Thyroid gland (tissue), 4 donors: ENCODE measurements at regions not wholly inside any gene's neighbourhood (a gene's known extent, or its start where the extent isn't known, plus 50 kb on each side); places are given as distances from the start of the nearest gene placed in this dataset.

ENCODE experiments used
- DNase-seq, 2 donors: peaks; one replicate each; pipeline ENCODE4 v3.0.0-alpha.2; 2019
- H3K27ac ChIP-seq, 3 donors: fragments of 200-600 bp; sonication (generic); 1 replicate in 2 of 3; 2 replicates in 1 of 3; pipeline ENCODE4 v1.5.1; 2016 to 2019; ENCODE audit warnings: mild to moderate bottlenecking in 1 of 3, moderate library complexity in 1 of 3
- H3K27me3 ChIP-seq: fragments of 200-600 bp; sonication (generic); one replicate; pipeline ENCODE4 v1.5.1; 2019
- H3K36me3 ChIP-seq, 2 donors: fragments of 200-600 bp; sonication (generic); one replicate each; pipeline ENCODE4 v1.5.1; 2016 to 2019
- H3K4me1 ChIP-seq, 2 donors: fragments of 200-600 bp; sonication (generic); one replicate each; pipeline ENCODE4 v1.5.1; 2017 to 2019
- H3K4me3 ChIP-seq, 3 donors: fragments of 200-600 bp; sonication (generic); replicated peaks in 1 of 3; 1 replicate in 2 of 3; 2 replicates in 1 of 3; pipeline ENCODE4 v1.5.1; 2016; ENCODE audit warnings: mild to moderate bottlenecking in 1 of 3
- H3K9me3 ChIP-seq: fragments of 200-600 bp; sonication (generic); one replicate; pipeline ENCODE4 v1.5.1; 2017
- CTCF ChIP-seq, 6 experiments: fragments of 200-600 bp in 3 of 6; fragments of 450-650 bp in 3 of 6; sonication (generic) in 3 of 6; IDR thresholded peaks; one replicate each; pipeline ENCODE4 v1.5.1; 2016 to 2019; ENCODE audit warnings: antibody characterized with exemption in 6 of 6, mild to moderate bottlenecking in 2 of 6, inconsistent platforms in 1 of 6, moderate library complexity in 1 of 6
- POLR2A ChIP-seq, 2 donors: fragments of 450-650 bp; IDR thresholded peaks; one replicate each; pipeline ENCODE4 v1.6.1; 2017; ENCODE audit warnings: antibody characterized with exemption in 2 of 2, mild to moderate bottlenecking in 2 of 2, moderate library complexity in 1 of 2
- WGBS, 2 donors: methylation state at CpG; one replicate each; pipeline ENCODE4 v1.1.5; 2017; 5-methylcytosine and 5-hydroxymethylcytosine counted together
- intact Hi-C: fragments of 100-400 bp; cut with DNase I; formaldehyde crosslinking; loops from one replicate; pipeline ENCODE4 v1.15.1; 2023

- no peak for DNase-seq
- no peak overlapping the region for H3K27ac ChIP-seq
Observed at GRCh38 chr14:101368629-101369028, 192.7 kb upstream of the DIO3 start.

DNA sequence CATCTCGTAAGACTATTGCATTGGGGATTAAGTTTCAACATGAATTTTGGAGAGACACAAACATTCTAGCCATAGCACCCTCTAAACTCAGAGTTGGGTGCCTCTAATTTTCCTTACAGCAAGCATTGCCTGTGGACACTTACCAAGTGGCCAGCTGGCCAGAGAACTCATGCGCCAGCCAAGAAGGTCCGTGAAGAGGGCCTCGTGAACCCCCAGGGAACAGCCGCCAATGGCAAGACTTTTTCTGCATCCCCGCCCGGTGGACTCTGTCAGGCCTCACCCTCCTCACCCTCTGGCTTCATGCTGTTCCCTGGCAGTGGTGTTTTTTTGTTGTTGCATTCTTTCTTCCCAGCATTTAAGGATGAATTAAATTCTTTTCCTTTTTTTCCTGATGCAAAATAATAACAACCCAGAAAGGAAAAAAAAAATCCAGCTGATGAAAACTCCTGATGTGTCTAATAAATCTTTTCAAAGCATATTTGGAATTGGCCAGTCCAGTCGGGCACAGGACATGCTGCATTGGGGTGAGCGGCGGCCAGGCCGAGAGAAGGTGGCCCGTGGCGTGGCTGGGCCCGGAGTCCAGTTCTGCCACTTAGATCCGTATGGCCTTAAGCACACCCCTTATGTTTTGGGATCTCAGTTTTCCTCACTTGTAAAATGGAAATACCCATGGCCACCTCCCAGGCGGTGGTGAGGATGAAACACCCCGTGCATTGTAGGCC is 191.9 kb upstream of the DIO3 start:
- intact Hi-C loops: no loop called here
- TF ChIP-seq POLR2A (IDR thresholded peaks at IDR 0.05): no peak
- no peak for TF ChIP-seq CTCF (IDR thresholded peaks at IDR 0.05)
- Histone ChIP-seq H3K27me3 (no peaks in the 10 kb centered on the region), H3K36me3 (no peaks in the 10 kb centered on the region), H3K4me3 (no peak overlapping the region), H3K27ac (no peak overlapping the region), H3K9me3 (no peaks in the 10 kb centered on the region), H3K4me1 (peaks cover 0 to 6% of the 10 kb centered on the region in 2 donors)
- 85 to 87% methylated on average over 17 of the region's 17 CpGs for WGBS, 2 donors
- no peak for DNase-seq

More at GRCh38 chr14:101368629-101369028, 192.7 kb upstream of the DIO3 start:
- Histone ChIP-seq H3K4me3 (no peak overlapping the region), H3K4me1 (peaks cover 0 to 6% of the 10 kb centered on the region in 2 donors), H3K9me3 (no peaks in the 10 kb centered on the region), H3K36me3 (no peaks in the 10 kb centered on the region), H3K27me3 (no peaks in the 10 kb centered on the region)
- no peak for TF ChIP-seq CTCF (IDR thresholded peaks at IDR 0.05)
- 94 to 95% methylated on average over 6 of the region's 6 CpGs for WGBS, 2 donors
- intact Hi-C loops: no loop called here

DNA sequence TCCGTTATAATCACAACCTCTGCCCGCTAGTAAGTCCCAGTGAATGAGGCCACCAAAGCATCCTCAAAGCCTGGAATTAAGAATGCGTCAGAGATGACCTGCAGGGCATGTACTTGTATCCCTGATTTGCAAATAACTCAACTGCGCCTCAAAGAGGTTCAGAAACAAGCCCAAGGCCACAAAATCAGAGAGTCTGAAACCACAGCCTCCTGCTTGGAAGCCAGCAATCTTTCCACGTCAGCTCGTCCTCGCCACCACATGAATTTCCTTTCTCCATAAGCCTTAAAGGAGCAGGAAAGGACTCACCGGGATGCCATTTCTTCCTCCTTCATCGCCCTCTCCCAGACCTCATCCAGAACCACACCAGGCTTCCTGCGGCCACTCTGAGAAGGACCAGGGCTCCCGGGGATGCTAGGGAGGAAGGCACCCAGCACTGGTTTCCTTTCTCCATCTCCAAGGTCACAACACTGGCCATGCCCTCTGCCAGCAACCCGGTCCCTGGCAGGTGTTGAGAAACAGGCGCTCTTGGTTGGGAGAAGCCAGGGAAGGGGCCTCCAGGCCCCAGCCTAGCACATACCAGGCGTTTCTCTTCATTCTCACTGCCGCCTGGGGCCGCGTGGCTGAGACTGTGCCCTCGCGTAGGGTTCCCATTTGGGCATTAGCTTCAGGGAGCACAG is 191.2 kb upstream of the DIO3 start:
- H3K36me3 ChIP-seq: no peaks in the 10 kb centered on the region
- H3K27me3 ChIP-seq: no peaks in the 10 kb centered on the region
- no peaks in the 10 kb centered on the region for H3K9me3 ChIP-seq
- no peak overlapping the region for H3K27ac ChIP-seq
- peaks cover 0 to 6% of the 10 kb centered on the region in 2 donors for H3K4me1 ChIP-seq
- no peak for DNase-seq
- TF ChIP-seq POLR2A (IDR thresholded peaks at IDR 0.05): no peak
- TF ChIP-seq CTCF (IDR thresholded peaks at IDR 0.05): no peak
- intact Hi-C loops: no loop called here
- 90% methylated on average over 19 of the region's 19 CpGs for WGBS, 2 donors
- H3K4me3 ChIP-seq: no peak overlapping the region

GRCh38 chr14:101370593-101371569 is 190.4 kb upstream of the DIO3 start:
- 88 to 93% methylated on average over 11 to 14 of the region's 14 CpGs for WGBS, 2 donors
- TF ChIP-seq CTCF (IDR thresholded peaks at IDR 0.05) (no peak), POLR2A (IDR thresholded peaks at IDR 0.05) (no peak)
- peaks cover 0 to 2% of the 10 kb centered on the region in 2 donors for H3K4me1 ChIP-seq
- no peaks in the 10 kb centered on the region for H3K36me3 ChIP-seq
- H3K4me3 ChIP-seq: no peak overlapping the region
- DNase-seq: no peak
- H3K27me3 ChIP-seq: no peaks in the 10 kb centered on the region
- no peaks in the 10 kb centered on the region for H3K9me3 ChIP-seq
- intact Hi-C loops: no loop called here
- H3K27ac ChIP-seq: no peak overlapping the region
